ENCODE measurements at regions not wholly inside any gene's neighbourhood (a gene's known extent, or its start where the extent isn't known, plus 50 kb on each side); places are given as distances from the start of the nearest gene placed in this dataset.
"Not testable (repeated sequence)": the region's sequence is repeated elsewhere in the genome, so short reads cannot be mapped to it uniquely, and the experiment has no call there.

DNA sequence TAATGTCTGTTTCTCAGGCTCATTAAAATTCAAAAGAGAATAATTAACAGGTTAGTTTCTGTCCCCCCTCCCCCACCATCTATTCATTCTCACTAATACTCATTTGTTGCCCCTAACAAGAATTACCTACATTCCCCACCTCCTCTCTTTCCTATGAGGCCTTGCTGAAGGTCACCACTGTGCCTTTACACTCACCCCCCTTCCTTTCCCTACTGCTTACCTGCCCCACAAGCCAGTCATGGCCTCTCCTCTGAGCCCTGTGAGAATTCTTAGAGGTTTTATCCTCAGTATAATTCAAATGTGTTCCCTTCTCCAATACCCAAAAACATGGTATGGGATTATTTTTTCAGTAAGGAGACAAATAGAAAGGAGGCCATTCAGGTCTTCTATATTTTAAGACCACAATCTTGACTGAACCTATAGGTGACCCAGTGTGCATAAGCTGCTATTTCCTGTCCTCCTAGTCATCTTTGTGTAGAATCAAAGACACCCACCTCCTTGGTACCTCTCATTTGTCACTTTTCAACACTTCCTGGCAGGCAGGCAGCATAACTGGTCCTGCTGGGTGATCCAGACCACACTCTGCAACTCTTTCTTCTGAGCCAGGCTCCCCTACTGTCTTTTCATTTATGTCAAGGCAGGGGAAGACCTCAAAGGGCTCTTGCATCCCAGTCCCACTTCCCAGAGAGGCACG lies 55.8 kb upstream of the PLGLB2 start:
- TF ChIP-seq, protein P1, sequence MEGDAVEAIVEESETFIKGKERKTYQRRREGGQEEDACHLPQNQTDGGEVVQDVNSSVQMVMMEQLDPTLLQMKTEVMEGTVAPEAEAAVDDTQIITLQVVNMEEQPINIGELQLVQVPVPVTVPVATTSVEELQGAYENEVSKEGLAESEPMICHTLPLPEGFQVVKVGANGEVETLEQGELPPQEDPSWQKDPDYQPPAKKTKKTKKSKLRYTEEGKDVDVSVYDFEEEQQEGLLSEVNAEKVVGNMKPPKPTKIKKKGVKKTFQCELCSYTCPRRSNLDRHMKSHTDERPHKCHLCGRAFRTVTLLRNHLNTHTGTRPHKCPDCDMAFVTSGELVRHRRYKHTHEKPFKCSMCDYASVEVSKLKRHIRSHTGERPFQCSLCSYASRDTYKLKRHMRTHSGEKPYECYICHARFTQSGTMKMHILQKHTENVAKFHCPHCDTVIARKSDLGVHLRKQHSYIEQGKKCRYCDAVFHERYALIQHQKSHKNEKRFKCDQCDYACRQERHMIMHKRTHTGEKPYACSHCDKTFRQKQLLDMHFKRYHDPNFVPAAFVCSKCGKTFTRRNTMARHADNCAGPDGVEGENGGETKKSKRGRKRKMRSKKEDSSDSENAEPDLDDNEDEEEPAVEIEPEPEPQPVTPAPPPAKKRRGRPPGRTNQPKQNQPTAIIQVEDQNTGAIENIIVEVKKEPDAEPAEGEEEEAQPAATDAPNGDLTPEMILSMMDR (IDR thresholded peaks at IDR 0.05 in 4 of 5, conservative IDR thresholded peaks at IDR 0.05 in 1 of 5) = not testable (repeated sequence)
- TF ChIP-seq POLR2A (IDR thresholded peaks at IDR 0.05) = not testable (repeated sequence)
